ENCODE measurements at regions not wholly inside any gene's neighbourhood (a gene's known extent, or its start where the extent isn't known, plus 50 kb on each side); places are given as distances from the start of the nearest gene placed in this dataset.

DNA sequence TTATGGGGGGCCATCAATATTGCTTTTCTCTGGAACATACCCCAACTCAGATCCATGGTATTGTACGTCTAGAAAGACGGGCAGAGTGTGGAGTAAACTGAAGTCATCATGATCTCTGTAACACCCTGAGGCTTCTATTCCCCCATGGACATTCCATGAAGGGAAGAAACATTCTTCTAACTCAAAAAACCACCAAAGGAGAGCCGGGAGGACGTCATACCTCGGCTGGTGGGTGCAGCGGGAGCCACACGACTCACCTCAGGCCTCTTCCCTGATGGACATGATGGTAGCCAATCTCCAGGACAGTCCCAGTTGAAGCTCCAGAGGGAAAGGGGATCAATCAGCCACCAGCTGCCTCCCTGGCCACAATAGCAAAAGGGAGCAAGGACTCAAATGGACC, 127.3 kb downstream of the MREG start:
- TF ChIP-seq, protein P1, sequence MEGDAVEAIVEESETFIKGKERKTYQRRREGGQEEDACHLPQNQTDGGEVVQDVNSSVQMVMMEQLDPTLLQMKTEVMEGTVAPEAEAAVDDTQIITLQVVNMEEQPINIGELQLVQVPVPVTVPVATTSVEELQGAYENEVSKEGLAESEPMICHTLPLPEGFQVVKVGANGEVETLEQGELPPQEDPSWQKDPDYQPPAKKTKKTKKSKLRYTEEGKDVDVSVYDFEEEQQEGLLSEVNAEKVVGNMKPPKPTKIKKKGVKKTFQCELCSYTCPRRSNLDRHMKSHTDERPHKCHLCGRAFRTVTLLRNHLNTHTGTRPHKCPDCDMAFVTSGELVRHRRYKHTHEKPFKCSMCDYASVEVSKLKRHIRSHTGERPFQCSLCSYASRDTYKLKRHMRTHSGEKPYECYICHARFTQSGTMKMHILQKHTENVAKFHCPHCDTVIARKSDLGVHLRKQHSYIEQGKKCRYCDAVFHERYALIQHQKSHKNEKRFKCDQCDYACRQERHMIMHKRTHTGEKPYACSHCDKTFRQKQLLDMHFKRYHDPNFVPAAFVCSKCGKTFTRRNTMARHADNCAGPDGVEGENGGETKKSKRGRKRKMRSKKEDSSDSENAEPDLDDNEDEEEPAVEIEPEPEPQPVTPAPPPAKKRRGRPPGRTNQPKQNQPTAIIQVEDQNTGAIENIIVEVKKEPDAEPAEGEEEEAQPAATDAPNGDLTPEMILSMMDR (IDR thresholded peaks at IDR 0.05) = no peak
- no peak for TF ChIP-seq POLR2A (IDR thresholded peaks at IDR 0.05)
